Stimulated activated CD8-positive, alpha-beta memory T cell treated with anti-CD3 and anti-CD28 coated beads, Interleukin-15, amount 100 ng/mL, for 1 hour (primary cell): ENCODE measurements at regions not wholly inside any gene's neighbourhood (a gene's known extent, or its start where the extent isn't known, plus 50 kb on each side); places are given as distances from the start of the nearest gene placed in this dataset.
"Not testable (repeated sequence)": the region's sequence is repeated elsewhere in the genome, so short reads cannot be mapped to it uniquely, and the experiment has no call there.

Experiments used
- DNase-seq: peaks from one replicate; pipeline ENCODE4 v3.0.0-alpha.2; 2020; ENCODE audit warnings: low read depth

DNA sequence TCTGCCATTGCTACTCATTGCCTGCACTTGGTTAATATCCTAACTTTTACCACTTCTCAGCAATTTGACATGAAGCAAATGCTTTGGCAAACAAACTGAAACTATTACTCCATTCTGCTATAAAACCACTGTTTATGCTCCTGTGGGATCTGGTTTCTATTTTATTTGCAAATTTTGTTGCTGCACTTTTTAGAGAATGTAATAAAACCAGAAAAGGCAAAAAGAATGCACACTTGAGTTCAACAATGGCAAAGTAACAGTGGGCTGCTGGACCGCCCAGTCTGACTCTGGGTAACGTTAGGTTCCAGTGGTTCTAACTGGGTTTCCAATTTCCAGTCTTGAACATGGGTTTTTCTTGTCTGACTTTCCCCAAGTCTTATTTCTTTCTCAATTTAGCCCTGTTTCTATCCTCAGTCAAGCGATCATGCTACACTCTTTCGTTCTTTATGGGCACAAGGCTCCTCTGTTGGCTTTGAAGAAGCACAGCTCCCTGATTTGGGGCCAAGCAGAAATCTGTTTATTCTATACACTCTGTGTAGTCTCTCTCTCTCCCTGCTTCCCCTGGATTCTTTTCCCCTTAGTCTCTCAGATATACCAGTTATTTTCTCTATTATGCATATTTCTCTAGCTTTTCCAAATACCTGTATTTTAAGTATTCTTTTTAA is 129.2 kb upstream of the FAM3C start:
- no peak for DNase-seq

DNA sequence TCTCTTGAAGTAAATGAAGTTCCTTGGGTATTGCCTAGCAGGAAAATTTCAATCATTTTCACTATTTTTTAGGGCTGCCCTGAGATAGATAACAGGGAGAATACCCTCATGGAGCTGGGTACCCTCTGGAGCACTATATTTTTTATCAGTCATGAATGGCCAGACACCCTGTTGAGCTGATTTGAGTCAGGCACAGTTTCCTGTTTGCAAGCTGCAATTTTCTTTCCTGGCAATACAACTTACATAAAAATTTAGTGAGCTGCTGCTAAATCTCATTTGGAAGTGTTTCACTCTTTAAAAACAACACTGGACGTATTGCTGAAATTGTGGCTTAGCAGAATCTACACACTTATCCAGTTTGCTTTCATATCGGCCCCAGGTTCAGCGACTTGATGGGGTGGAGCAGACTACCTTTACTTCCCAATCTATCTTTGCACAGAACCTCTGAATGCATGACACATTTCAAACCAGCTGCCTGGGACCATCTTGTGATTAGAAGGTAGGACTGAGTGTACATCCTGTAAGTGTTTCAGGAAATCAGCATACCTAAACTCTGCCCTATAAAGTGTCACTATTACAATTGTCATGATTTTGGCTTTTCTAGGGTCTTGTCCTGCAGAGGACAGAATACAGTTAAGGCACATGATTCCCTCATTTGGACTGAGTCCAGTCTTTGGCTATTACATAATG is 125.7 kb upstream of the FAM3C start:
- DNase-seq, result no peak

DNA sequence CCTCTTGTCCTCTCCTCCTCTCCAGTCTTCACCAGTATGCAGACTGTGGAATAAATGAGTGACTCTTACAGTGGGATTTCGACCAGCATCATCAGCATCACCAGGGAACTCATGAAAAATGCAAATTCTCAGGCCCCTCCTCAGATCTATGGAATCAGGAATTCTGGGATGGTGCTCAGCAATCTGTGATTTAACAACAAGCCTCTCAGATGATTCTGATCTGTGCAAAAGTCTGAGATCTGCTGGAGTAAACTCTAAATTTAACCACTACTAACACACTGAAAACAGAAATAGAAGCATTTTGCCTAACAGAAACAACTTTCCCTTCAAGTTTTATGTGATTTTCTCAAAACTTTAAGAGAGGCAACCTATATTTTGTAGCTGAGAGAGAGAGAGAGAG is 124.8 kb upstream of the FAM3C start:
- DNase-seq, result no peak

DNA sequence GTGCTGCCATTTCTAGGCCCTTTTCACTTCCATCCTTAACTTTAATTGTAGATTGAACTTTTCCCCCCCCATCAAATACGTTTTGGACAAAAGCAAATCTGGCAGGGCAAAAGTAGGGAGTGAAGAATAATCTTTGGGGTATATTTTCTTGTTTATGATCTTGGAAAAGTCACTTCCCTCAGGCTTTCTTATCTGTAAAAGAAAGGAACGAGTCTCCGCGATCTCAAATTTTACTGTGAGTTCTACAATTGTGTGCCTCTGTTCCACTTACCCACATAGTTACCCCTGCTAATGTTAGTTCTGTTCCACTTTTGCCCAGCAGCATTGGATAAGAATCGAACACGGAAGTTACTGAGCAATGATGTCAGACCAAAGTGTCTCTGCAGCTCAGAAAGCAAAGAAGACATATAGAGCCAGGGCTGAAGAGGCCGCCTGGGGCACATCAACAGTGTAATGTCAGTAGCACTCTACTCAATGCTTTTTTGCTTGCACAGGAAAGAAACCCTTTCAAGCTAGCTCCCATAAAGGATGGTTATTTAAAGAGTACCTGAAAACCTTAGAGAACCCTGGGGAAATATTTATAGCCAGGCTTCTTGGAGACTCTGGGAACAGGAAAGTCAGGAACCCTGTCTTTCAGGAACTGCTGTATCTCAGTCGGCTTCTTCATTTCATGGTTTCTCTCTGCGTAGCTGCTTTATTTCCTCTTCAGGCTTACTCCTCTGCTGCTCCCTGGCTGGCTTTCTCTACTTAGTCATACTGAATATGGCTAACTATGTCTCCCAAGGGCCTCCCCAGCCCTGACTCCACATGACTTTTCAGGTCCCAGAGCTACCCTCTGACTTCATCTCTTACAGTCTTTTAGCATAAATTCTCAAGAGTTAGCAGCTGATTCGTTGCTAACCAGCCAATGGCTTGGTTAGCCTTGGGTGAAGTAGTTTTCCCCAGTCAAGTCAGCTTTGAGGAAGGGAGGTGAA is 123.7 kb upstream of the FAM3C start:
- no peak for DNase-seq

DNA sequence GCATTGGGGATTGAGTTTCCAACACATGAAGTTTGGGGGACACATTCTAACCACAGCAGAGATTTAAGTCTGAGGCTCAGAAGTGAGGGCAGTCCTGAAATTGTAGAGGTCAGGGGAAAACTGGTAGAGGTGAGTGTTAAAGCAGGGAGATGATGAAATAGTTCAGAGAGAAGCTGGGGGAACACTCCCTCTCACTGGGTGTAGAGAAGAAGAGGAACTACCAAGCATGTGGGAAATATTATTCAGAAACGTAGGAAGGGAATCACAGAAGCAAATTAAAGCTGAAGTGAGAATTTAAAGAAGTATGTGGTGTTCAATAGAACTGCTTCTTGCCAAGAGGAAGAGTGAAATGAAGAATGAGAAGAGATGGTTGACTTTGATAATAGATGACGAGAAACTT is 121.5 kb upstream of the FAM3C start:
- no peak for DNase-seq

DNA sequence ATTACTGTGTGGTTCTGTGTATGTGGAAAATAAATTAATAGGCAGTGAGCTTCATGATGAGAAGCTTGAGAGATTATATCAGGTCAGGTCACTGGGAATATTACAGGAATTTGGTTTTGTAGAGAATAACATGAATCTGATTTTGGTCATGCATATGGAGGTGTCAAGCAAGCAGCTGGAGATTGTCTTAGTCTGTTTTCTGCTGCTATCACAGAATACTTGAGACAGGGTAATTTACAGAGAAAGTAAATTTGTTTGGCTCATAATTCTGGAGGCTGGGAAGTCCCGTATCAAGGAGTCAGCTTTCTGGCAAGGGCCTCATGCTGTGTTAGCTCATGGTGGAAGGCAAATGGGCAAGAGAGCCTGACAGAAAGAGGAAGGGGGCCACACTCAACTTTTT is 120.7 kb upstream of the FAM3C start:
- no peak for DNase-seq

DNA sequence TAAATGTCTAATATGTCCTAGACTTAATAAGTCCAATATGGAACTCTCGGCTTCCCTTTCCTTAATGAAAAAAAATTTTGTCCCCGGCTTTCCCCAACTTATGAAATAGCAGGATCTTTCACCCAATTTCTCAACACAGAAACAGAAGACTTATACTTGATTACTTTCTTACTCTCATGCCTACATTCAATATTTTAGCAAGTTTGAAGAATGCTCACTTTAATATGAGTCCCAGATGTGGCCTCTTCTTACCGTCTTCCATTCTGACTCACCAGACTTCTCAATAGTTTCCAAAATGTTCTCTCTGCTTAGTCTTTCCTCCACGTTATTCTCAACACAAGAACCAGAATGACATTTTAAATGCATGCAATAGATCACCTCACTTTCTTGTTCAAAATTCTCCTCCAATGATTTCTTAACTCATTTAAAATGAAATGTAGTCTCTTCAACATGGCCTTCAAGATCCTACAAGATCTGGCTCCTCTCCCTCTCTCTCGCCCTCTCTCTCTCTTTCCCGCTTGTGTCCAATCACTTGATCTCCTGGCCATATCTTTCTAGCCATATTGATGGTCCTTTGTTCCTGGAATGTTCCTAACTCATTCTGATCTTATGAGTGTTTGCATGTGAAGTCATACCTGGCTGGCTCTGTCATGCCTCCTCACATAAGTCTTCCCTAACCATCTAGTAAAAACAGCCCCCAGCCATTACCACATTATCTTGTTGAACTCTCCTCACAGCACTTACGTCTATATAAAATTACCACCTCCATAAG is 119.7 kb upstream of the FAM3C start:
- DNase-seq, result no peak

DNA sequence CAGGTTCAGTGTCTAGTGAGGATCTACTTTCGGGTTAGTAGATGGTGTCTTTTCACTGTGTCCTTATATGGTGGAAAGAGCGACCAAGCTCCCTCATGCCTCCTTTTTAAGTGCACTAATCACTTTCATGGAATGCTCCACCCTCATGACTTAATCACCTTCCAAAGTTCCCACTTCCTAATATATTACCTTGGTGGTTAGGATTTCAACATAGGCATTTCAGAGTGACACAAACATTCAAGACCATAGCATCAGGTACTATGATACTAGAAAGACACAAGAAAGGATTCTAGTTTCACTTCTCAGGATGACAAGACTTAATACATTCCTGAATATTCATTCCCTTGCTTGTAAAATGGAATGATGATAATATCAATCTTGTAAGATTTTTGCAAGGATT is 119.1 kb upstream of the FAM3C start:
- DNase-seq, result no peak

DNA sequence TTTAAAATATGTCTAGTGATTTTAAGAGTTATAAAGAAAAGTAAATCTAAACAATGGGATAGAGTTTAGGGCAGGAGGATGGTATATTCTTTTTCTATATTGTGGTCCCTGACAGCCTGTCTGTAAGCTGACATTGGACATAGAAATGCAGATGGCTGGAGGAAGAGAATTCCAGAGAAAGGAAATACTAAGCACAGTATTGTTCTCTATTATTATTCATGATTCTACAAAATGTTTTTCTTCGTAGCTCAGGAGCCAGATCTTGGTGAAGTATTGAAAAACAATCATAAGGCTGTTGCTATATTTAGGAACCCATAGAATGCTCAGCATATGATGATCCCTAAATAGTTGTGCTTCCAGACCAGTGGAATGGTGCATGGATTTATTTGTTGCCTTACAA is 117.0 kb upstream of the FAM3C start:
- no peak for DNase-seq

DNA sequence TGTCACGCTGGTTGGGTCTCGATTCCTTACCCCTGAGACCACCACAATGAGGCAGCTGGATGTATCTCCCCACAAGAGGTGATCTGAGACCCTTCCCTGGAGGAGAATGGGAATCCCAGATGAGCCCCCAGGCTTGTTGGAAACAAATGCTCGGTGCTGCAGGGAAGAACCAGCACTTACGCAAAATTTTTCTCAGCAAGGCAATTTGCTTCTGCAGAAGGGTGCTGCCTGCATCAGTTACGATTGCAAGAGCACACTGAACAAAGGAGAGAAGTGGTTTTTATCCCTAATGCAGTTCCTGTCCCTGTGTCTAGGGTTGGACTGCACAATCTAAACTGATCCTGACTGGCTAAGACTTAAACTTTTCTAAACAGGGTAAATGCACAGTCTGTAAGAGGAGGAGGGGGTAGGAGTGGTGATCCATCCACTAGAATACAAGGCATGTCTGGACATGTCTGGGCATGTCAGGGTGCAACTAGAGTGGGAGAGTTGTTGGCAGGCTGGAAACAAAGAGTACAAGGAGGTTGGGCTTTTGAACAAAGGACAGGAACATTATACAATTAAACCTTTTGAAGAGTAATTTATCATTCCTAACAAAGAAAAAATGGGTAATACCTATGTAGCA is 114.9 kb upstream of the FAM3C start:
- no peak for DNase-seq

DNA sequence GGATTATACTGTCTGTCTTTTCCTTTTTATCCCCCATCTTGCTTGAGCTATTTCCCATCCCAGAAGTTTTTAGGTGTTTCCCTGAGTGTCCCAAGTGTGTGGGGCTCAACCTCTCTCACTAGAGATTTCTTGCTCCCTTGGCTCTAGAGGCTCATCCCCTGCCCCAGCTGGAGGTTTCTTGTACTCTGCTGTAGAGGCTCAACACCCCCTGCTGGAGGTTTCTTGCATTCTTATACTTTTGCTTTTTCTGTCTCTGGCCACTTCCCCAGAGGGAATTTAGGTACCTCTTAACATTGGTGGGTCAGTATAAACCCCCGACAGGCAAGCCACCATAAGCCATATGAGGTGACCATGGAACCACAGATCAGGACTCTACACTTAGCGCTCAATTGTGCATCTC is 114.2 kb upstream of the FAM3C start:
- DNase-seq, result no peak

DNA sequence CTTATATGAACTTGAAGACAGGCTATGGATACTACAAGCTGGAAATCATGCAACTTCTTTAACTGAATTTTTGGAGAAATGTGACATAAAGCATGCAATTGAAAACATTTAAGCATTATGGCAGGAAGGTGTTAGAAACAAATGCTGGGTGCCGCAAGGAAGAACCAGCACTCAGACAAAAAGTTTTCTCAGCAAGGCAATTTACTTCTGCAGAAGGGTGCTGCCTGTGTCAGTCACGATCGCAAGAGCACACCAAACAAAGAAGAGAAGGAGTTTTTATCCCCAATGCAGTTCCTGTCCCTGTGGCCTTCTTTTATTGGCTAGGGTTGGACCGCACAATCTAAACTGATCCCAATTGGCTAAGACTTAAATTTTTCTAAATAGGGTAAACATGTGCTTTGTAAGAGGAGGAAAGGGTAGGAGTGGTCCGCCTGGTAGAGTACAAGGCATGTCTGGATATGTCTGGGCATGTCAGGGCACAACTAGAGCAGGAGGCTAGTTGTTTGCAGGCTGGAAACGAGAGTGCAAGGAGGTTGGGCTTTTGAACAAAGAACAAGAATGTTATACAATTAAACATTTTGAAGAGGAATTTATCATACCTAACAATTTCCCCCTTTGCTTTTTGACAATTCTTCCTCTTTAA is 109.6 kb upstream of the FAM3C start:
- DNase-seq, result no peak

DNA sequence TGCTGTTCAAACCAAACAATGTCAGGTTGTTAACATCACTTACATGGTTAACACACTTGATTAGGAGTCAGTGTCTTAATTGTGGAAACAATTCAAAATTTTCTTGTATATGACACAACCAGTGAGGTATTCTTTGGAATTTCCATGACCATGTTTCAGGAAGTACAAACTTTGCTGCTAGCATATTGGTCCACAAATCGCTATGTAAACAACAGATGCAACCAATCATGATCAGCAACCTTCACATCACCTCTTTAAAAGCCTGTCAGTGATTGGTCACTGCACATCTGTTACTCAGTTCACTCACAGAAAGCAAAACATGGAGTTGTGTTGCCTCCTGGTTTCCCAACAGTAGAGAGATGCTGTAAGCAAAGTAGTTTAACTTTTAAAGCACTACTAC is 108.9 kb upstream of the FAM3C start:
- no peak for DNase-seq

DNA sequence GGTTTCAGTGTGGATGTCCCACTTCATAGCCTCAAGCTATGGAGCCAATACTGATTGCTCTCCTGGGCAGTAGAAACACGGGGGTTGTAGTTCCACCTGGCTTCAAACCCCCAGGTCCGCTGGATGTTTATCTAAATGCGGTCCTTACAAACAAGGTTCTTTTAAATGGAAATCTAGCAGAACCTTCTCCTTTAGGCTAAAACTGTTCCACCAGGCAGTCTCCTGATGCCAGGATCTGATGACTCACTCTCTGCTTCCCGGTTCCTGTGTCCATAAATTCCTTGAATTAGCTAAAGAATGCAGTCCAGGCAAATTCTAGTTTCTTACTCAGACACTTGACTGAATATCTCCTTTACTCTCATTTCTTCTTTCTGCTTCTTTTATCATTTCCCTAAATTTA is 108.4 kb upstream of the FAM3C start:
- no peak for DNase-seq

DNA sequence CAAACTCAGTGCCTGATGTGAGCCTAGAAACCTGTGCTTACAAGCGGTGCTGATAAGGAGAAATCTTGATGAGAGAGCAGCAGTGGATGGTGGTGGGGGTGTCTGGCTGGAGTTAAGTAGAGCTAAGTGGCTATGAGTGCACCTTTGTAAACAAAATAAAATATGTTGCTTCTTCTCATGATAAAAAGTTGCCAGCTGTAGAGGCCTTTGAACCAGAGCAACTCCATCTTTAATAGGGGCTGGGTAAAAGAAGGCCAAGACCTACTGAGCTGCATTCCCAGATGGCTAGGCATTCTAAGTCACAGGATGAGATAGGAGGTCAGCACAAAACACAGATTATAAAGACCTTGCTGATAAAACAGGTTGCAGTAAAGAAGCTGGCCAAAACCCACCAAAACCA is 107.6 kb upstream of the FAM3C start:
- no peak for DNase-seq

DNA sequence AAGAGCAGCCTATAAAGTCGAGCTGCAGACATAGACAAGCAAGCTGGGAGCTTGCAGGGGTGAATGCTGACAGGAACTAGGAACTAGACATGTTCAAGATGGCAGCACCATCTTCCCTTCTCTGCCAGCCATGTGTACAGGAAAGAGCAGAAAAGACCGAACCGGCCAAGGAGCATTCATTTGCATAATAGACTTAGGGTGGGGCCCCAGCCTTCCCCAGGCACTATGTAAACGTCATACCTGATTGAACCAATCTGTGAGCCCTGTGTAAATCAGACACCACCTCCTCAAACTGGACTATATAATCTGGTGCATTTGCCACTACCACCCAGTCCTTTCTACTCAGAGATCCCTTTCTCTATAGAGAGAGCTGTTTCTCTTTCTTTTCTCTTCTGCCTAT is 106.9 kb upstream of the FAM3C start:
- DNase-seq, result no peak

DNA sequence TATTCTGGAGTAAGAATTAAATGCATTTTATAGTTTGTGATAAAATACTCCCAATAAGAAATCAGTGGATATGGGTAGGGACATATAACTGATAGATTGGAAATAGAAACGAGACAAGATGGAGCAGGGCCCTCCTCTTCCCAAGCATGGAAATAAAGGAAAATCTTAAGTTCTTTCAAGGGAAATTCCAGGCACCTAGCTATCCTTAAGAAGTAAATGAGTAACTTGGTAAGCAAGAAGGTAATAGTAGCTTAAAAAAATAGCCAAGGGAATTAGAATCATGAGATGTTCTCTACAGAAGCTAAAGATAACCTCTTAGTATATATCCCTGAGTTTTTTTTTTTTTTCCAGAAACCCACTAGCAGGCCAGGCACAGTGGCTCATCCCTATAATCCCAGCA is 105.5 kb upstream of the FAM3C start:
- DNase-seq, result no peak

DNA sequence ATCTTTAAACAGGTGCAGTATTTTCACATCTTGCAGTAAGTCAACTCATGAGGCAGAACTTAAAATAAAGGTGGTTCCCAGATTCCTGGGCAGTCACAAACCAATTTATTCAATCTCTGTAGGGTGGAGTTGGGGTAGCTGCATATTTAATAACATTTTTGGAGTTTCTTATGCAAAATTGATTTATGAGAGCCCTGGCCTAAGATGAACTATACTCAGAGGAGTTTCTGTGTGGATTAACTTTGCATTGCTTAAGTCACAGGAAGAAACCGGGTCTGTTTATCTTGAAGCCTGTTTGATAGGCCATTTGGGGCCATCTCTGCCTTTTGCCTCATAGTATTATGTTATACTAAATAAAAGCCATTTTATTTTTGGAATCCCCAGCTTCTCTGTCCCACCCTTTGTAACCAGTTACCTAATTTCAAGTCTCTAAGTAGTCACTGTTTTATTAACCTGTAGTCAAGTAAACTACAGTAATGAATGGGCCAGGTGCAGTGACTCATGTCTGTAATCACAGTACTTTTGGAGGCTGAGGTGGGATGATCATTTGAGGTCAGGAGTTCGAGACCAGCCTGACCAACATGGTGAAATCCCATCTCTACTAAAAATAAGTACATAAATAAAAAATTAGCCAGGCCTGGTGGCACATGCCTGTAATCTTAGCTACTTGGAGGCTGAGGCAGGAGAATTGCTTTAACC is 104.4 kb upstream of the FAM3C start:
- no peak for DNase-seq

DNA sequence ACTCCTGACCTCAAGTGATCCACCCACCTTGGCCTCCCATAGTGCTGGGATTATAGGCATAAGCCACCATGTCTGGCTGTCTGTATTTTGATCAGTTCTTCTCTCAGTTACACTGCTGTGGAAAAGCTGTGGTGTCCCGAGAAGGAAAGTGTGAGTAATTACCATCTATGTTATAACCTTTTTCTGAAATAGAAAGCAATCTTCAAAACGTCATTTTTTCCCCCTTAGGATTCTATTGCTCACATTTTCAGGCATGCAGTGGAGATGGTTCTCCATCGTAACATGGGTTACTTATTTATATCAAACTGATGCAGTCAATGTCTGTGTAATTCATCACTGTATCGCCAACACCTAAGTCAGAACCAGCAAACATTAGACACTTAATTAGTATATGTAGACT is 103.5 kb upstream of the FAM3C start:
- no peak for DNase-seq

DNA sequence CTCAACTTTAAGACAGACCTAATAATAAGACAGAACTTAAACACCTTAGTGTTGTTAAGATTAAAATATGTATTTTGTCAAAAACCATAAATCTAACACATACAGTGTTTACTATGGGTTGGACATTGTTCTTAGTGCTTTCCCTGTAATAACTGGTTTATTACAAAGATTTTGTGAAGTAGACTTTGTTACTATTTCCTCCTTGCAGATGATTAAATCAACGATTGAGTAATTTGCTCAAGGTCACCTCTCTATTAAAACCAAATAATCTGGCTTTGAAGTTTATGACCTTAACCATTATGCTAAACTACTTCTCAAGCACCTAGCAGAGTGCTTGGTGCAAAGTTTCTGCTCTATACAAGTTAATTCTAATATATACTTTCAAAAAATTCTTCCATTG is 102.7 kb upstream of the FAM3C start:
- DNase-seq, result no peak

DNA sequence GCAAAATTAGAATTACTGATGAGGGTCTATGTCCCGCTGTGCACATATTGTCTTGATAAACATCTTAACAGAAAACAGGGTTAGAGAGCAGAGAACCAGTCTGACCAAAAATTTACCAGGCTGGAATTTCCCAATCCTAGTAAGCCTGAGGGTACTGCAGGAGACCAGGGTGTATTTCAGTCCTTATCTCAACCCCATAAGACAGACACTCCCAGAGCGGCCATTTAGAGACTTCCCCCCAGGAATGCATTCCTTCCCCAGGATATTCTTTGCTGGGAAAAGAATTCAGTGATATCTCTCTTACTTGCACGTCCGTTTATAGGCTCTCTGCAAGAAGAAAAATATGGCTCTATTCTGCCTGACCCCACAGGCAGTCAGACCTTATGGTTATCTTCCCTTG is 101.4 kb upstream of the FAM3C start:
- not testable (repeated sequence) for DNase-seq
